RKO (cell line): ENCODE measurements at regions not wholly inside any gene's neighbourhood (a gene's known extent, or its start where the extent isn't known, plus 50 kb on each side); places are given as distances from the start of the nearest gene placed in this dataset.
"Not testable (repeated sequence)": the region's sequence is repeated elsewhere in the genome, so short reads cannot be mapped to it uniquely, and the experiment has no call there.

Experiments used
- DNase-seq: peaks from one replicate; pipeline ENCODE4 v3.0.0-alpha.2; 2016; ENCODE audit warnings: low spot score

DNA sequence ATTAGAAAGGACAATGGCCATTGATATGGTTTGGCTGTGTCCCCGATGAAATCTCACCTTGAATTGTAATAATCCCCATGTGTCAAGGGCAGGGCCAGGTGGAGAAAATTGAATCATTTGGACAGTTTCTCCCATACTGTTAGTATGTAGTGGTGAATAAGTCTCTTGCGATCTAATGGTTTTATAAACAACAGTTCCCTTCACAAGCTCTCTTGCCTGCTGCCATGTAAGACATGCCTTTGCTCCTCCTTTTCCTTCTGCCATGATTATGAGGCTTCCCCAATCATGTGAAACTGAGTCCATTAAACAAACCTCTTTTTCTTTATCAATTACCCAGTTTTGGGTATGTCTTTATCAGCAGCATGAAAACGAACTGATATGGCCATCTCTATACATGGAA is 302.7 kb downstream of the SFMBT2 start:
- DNase-seq: no peak

DNA sequence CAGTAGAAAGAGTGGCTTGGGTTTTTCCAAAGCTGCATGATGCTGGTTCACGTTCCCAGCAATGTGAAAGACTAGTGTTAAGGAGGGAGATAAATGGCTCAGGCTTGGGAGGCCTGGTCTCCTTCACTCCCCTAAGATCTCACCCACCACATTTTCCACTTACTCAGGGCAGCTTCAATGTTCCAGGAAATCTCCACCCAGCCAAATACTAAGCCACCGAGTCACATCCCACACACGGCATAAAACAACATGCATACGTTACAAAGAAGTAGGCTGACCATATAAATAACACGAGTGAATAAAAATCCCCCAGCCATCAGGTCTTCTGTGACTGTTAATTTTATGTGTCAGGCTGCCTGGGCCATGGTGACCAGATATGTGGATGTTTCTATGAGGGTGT is 303.5 kb downstream of the SFMBT2 start:
- no peak for DNase-seq

GRCh38 chr10:7104379-7104778 is 306.5 kb downstream of the SFMBT2 start:
- DNase-seq: not testable (repeated sequence)

DNA sequence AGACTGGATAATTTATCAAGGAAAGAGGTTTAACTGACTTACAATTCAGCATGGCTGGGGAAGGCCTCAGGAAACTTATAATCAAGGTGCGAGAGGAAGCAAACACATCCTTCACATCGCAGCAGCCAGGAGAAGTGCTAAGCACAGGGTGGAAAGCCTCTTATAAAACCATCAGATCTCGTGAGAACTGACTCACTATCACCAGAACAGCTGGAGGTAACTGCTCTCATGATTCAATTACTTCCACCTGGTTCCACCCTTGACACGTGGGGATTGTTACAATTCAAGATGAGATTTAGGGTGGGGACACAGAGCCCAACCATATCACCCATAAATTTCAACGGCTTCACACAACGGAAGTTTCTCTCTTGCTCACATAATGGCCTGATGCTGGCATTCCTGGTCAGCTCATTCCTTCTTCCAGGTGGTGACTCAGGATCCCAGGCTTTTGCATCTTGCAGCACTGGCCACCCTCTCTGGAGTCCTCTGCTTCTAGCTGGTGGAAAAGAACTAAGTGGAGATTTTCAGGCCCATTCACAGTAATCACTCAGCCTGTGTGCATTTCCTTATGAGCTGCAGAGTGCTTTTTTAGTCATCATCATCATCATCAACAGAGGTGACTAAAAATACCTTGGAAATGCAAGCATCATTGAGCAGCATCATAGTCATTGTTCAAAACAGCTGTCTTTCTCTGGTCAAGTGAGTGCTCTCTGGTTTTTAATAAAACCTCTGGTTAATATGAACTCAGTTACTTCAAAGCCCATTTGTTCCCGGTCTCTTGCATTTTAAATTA is 308.1 kb downstream of the SFMBT2 start:
- DNase-seq: no peak

GRCh38 chr10:7102084-7102483 is 308.8 kb downstream of the SFMBT2 start:
- DNase-seq: no peak

DNA sequence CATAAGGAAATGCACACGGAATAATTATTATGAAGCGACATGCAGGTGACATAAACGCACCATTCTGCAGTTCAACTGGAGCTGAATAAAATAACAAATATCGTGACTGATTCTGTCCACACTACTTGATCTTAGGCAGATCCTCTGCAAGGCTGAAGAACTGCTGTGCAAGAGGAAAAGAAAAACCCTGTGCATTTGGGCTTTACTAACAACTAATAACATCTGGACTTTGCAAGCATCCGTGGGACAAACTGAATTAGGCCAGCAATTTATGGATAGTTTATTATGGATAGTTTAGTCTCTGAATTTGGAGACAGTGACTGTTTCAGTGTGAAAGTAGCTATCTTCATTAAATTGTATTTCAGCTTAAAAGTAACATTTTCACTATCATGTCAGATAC is 309.4 kb downstream of the SFMBT2 start:
- no peak for DNase-seq

GRCh38 chr10:7100032-7100702 is 310.7 kb downstream of the SFMBT2 start:
- DNase-seq: no peak

DNA sequence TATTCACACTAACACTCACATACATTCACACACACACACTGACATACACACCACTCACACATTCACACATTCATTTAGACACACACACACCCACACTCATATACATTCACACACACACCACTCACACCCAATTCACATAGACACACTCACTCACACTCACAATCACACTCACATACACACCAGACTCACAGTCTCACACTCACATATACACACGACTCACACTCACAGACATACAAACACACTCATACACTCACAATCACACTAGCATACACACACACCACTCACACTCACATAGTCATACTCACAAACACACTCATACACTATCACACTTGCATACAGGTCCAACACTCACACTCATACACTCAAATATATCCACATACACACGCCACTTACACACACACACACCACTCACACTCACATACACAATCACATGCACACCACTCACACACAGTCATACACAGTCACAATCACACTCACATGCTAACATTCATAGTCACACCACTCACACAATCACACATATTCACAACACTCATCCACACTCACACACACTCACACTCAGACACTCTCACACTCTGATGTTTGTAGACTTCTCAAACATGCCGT is 312.6 kb downstream of the SFMBT2 start:
- DNase-seq: no peak

DNA sequence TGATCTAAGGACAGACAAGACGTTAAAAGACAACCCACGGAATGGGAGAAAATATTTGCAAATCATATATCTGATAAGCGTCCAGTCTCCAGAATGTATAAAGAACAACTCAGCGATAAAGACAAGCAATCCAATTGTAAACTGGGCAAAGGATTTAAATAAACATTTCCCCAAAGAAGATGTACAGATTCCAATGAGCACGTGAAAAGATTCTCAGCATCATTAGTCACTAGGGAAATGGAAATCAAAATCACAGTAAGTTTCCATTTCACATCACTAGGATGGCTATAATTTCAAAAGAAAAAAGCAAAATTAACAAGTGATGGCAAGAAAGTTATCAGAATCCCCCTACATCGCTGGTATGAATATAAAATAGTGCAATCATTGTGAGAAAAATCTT is 316.1 kb downstream of the SFMBT2 start:
- no peak for DNase-seq

DNA sequence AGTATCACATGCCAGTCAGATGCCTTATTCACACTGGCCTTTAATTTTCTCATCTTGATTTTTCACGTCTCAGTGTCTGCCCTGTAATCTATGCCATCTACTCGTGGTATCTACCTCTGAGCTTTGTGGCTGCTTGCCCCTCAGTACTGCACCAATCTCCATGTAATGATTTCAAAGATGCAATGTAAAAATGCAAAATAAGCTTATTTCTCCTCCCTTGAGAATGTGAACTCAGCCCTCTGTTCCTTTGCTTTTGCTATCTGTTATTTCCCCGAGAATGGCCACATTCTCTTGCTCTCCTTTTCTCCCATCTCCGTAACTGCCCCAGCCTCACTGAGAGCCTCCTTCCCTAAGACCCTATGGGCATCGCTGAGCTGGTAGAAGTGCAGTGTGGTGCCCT is 317.5 kb downstream of the SFMBT2 start:
- DNase-seq: no peak

DNA sequence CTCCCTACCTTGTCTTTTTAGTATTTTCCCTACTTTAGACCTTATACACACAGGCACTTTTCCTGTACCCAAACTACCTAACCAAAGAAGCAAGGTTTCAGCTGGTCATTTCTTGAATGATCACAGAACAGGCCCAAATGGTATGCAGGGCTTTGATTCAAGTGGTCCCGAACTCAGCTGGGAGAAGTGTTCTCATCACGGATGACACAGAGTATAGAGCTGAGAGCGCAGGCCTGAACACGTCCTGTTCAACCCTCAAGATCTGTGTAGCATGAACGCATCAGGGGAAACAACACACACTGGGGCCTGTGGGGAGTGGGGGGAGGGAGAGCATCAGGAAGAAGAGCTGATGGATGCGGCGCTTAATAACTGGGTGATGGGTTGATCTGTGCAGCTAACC is 318.2 kb downstream of the SFMBT2 start:
- DNase-seq: no peak

GRCh38 chr10:7090529-7090928 is 320.3 kb downstream of the SFMBT2 start:
- no peak for DNase-seq

- DNase-seq: no peak
Observed at GRCh38 chr10:7085913-7086589, 324.8 kb downstream of the SFMBT2 start.

DNA sequence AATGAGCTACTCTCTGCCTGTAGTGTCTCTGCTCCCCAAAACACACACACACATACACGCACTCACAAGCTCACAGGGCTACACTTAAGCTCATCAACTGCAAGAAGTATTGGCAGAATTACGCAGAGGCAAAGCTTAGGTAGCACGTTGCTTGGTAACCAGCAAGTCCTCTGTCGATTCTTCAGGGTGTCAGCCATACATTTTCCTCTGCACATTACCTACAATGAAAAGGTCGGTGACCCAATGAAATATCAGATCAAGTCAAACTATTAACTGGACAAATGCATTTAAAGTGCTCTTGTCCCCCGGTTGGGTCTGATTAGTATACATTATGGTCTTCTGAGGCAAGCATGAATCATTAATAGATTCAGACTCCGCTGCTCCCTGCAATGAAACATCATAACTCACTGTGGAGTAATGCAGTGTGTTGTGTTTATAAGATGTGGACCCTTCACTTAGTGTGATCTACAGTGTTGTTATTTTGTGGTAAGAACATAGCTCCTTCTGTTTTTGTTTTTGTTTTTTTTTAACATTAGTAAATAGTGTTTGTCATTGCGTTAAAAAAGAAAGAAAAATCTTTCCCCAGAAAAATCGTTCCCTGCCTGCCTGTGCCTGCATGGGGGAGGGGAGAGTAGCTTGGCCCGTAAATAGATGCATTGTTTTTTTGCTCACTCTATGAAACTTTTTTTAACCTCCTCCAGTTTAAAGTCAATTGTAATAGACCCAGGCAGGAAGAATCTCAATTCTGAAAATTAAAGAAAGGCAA is 325.5 kb downstream of the SFMBT2 start:
- DNase-seq: no peak

GRCh38 chr10:7084280-7085005 is 326.4 kb downstream of the SFMBT2 start:
- no peak for DNase-seq

DNA sequence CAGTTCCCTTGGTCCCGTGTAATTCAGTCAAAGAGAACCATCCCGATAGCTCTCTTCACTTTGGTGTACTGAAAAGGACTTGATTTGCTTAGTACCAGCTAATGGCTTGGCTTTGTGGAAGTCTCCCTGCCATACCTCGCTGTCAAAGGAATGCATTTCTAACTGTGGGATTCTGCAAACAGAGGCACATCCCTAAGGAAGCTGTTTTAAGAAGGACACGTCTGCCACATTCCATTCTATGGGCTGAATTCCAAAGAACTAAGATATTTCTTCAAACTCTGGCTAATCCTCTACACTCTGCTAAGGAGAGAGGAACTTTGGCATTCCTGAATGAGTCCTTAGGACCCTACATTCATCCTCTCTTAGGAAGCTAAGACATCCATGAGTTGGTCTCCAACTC is 327.9 kb downstream of the SFMBT2 start:
- no peak for DNase-seq

- no peak for DNase-seq
Observed at GRCh38 chr10:7077880-7078279, 333.0 kb downstream of the SFMBT2 start.

GRCh38 chr10:7075851-7076250 is 335.0 kb downstream of the SFMBT2 start:
- no peak for DNase-seq

DNA sequence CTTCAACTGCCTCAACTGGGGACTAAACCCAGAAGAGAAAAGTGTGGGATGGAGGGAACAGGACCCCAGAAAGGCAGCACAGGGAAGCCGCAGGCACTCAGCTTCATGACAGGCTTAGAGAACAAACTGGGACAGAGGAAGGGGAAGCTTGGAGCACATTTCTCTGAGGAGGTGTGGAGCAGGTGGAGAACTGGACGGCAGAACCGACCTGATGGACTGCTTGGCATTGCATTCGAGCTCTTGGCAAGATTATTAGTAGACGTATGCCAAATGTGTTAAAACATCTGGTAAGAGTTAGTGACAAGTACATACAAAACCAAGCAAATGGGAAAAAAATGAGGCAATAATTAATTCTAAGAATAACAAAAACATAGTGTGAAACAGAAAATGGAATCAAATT is 335.7 kb downstream of the SFMBT2 start:
- no peak for DNase-seq

DNA sequence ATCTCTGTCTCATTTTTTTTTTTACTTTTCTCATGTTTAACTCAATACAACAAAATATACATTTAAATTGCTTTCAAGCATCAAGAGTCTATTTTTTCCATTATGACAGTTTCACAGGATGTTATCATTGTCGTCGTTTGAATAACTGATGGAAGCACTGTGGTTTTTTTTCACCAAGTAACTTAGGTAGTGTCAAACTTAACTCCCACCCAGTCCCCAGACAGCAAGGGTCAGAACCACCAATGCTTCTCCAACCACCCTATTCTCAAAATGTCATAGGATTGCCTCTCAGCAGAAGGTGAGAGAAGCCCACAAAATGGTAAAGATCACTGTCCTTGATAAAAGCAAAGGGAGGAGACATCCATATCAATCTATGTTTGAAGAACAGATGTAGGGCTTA is 339.4 kb downstream of the SFMBT2 start:
- no peak for DNase-seq

DNA sequence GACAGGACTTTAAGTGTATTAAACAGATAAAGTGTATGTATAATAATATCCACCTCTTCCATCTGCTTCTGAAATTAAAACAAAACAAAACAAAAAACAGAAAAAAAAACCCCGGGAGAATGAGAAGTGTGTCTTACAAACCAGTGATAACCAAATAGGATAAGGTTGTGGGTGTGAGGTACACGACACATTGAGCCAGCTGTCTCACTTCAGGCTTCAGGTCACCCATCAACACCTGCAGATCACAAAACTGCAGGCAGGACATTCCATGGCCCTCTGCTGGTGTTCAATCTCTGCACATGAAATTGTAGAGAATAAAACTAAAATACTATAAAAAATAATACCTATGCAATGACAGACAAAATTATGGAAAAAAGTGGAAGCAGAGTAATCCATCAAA is 339.9 kb downstream of the SFMBT2 start:
- DNase-seq: no peak
